HG03575 (cell line): ENCODE measurements at regions not wholly inside any gene's neighbourhood (a gene's known extent, or its start where the extent isn't known, plus 50 kb on each side); places are given as distances from the start of the nearest gene placed in this dataset.

Source experiments
- ATAC-seq: cut with Tn5 transposase; IDR thresholded peaks from one replicate; pipeline ENCODE4 v1.9.1; 2021; ENCODE audit not compliant: unreplicated experiment, insufficient number of reproducible peaks, low FRiP score; ENCODE audit errors: extremely low read depth

GRCh38 chr12:41905073-41905758 lies 239.5 kb downstream of the GXYLT1 start:
- ATAC-seq, result no peak

- ATAC-seq, result no peak
These were observed 240.6 kb downstream of the GXYLT1 start for GRCh38 chr12:41904041-41904440.

DNA sequence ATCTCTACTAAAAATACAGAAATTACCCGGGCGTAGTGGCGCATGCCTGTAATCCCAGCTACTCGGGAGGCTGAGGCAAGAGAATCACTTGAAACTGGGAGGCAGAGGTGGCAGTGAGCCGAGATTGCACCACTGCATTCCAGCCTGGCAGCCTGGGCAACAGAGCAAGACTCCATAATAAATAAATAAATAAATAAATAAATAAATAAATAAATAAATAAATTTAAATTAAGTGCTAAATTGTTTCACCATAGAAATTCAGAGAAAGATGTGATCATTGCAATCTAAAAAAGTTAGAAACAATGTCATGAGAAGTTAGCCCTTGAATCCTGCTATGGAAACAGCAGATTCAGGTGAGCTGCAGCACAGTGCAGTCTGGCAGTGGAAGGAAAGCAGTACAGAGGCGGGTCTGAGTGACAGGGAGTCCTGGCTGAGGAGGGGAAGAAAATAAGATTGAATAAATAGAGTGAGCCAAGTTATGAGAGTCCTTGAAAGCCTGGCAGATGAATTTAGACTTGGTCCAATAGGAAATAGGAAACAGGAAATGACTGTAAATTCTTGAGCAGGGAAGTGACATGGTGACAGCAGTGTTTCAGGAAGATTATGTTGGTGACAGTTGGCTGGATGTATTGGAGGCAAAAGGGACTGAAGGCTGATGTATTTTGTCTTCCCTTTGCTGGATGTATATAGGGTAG lies 241.5 kb downstream of the GXYLT1 start:
- ATAC-seq, result no peak

- no peak for ATAC-seq
These were observed 245.1 kb downstream of the GXYLT1 start for GRCh38 chr12:41899577-41899976.

GRCh38 chr12:41897593-41897992 lies 247.1 kb downstream of the GXYLT1 start:
- no peak for ATAC-seq

- ATAC-seq, result no peak
These were observed 251.2 kb downstream of the GXYLT1 start for GRCh38 chr12:41893491-41893890.

DNA sequence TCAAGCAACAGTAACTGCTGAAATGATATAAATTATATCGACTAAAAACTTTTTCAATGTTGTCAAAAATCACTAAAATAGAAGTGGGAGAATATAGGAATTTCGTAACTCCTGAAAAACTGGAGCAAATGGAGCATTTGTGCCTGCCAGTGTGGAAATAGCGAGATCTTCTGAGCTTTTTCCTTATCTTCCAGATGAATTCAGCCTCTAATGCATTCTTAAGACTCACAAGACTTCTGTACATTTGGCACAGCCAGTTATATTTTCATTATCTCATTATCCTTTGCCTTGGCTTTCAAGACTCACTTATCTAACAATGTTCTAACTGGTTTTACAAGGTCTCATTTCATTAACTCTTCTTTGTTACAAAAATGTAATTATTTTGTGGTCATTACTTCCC lies 252.4 kb downstream of the GXYLT1 start:
- ATAC-seq, result no peak

GRCh38 chr12:41891226-41891625 lies 253.4 kb downstream of the GXYLT1 start:
- no peak for ATAC-seq

- no peak for ATAC-seq
These were observed 256.4 kb downstream of the GXYLT1 start for GRCh38 chr12:41888285-41888684.

GRCh38 chr12:41881891-41882805 lies 262.5 kb downstream of the GXYLT1 start:
- ATAC-seq, result no peak

DNA sequence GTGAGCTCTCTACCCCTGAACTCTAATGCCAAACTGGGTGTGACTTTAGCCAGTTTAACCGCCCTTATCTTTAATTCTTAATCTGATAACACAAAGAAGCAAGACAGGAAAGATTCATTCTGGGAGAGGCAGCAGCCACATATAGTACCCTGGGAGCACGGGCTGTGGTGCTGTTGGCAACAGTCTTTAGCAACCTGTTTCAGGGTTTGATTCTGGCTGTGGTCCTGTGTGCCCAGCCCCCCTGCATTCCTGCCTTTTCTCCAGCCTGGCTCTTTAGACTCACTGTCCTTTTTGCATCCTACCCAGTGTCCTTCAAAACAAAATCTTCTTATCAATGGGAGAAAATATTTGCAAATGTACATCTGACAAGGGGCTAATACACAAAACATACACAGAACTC lies 275.2 kb downstream of the GXYLT1 start:
- no peak for ATAC-seq

GRCh38 chr12:41866878-41867430 lies 277.7 kb downstream of the GXYLT1 start:
- no peak for ATAC-seq

- no peak for ATAC-seq
These were observed 288.4 kb downstream of the GXYLT1 start for GRCh38 chr12:41856228-41856627.

DNA sequence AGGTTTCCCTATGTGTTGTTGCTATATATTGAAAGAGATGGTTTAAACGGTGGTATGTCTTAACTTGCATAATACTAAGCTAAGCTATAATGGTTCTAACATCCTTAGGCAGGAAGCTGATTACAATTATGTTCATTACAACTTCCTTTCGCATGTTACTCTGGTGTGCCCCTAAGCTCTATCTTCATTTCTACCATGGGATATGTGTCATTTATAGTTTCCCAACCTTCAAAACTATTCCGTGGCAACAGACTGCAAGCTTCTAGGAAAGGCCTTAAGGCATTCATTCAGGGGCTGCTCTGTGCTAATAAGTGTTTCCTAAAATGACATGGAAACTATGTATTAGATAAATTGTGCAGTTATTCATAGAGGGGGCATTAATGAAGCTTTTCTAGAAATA lies 294.6 kb downstream of the GXYLT1 start:
- ATAC-seq, result no peak

DNA sequence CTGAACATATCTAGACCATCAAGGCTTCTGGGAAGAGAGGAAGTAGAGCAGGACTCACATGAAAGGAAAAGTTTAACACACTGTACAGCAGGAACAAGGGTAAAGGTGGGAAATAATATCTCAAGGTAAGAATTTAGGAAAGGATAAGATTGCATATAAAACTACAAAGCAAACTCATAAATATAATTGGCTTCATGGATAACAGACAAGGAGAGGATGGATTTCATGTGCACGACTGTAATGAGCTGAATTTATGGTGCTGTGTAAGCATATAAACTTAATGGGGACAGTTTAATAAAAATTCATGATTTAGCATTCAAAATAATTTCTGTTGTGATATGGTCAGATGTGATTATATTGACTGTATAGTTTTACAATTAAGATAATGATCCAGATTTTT lies 298.0 kb downstream of the GXYLT1 start:
- no peak for ATAC-seq

- no peak for ATAC-seq
These were observed 308.3 kb downstream of the GXYLT1 start for GRCh38 chr12:41836416-41836815.

DNA sequence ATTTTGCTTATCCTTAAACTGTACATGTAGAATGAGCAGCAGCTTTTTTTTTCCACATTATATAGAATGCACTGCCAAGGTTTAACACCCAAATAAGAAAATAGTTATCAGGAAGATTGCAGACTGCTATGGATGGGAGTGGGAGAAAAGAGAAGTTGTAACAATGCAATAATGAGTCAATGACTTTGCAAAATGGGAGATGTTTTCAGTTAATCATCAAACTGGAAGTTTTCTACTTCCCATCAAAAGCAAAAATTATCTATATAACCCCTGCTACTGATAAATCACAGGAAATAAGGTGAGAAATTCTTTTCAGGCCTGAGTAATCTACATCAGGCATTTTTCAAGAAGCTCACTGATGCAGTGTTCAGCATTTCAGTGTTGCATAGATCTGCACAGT lies 309.1 kb downstream of the GXYLT1 start:
- ATAC-seq, result no peak

- ATAC-seq, result no peak
These were observed 324.7 kb downstream of the GXYLT1 start for GRCh38 chr12:41819948-41820347.

DNA sequence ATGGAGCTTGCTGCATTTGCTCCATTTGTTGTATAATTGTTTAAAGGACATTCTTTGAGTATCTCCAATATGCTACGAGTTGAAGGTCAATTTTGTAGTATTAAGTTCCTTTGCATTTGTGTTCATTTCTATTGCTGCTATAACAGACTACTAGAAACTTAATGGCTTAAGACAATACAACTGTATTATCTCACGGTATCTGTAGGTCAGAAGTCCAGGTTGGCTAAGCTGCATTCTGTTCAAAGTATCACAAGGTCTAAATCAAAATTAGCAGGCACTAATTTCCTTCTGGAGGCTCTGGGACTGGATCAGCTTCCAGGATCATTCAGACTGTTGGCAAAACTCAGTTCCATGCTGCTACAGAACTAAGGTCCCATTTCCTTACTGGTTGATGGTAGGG lies 340.6 kb downstream of the GXYLT1 start:
- ATAC-seq, result no peak
